Calu3 (cell line): ENCODE measurements at regions not wholly inside any gene's neighbourhood (a gene's known extent, or its start where the extent isn't known, plus 50 kb on each side); places are given as distances from the start of the nearest gene placed in this dataset.

Experiments
- BruUV-seq: library from RNA; stranded (reverse); fragments of 400-500 nt; replicated peaks from 2 replicates; lab custom pipeline; 2021; lab: Mats Ljungman, UMichigan
- CTCF ChIA-PET: fragments of 300-600 bp; sonication (Branson Sonifier 250); formaldehyde crosslinking; loops from one replicate; lab custom pipeline; 2022; ENCODE audit warnings: antibody characterized with exemption; lab: Charles Lee
- DNase-seq: peaks from one replicate; pipeline ENCODE4 v3.0.0; 2022
- H3K27ac Mint-ChIP-seq: one replicate; pipeline ENCODE4 v1.8.0; 2022; ENCODE audit warnings: mixed read lengths; ENCODE audit not compliant: unreplicated experiment
- H3K27me3 Mint-ChIP-seq: one replicate; pipeline ENCODE4 v1.8.0; 2022; ENCODE audit warnings: mixed read lengths; ENCODE audit not compliant: unreplicated experiment
- H3K36me3 Mint-ChIP-seq: one replicate; pipeline ENCODE4 v1.8.0; 2022; ENCODE audit warnings: mild to moderate bottlenecking, moderate library complexity, mixed read lengths; ENCODE audit not compliant: insufficient read depth, unreplicated experiment
- H3K4me1 Mint-ChIP-seq: one replicate; pipeline ENCODE4 v1.8.0; 2022; ENCODE audit warnings: mild to moderate bottlenecking, low read depth, mixed read lengths; ENCODE audit not compliant: unreplicated experiment
- H3K4me3 Mint-ChIP-seq: one replicate; pipeline ENCODE4 v1.8.0; 2022; ENCODE audit warnings: mild to moderate bottlenecking, low read depth, moderate library complexity, mixed read lengths; ENCODE audit not compliant: unreplicated experiment
- H3K9me3 Mint-ChIP-seq: one replicate; pipeline ENCODE4 v1.8.0; 2022; ENCODE audit warnings: low read depth, mixed read lengths; ENCODE audit not compliant: unreplicated experiment
- CTCF ChIP-seq: fragments of 200-600 bp; IDR thresholded peaks from one replicate; pipeline ENCODE4 v1.8.0; 2022; ENCODE audit warnings: antibody characterized with exemption; ENCODE audit not compliant: unreplicated experiment
- intact Hi-C: fragments of 100-400 bp; cut with micrococcal nuclease; formaldehyde crosslinking; loops from one replicate; pipeline ENCODE4 v1.10.0; 2022; ENCODE audit not compliant: unreplicated experiment

GRCh38 chr6:56833873-56834272 lies 121.0 kb upstream of the BEND6 start:
- H3K27me3 Mint-ChIP-seq: no peaks in the 10 kb centered on the region
- peaks cover 6% of the 10 kb centered on the region for H3K36me3 Mint-ChIP-seq
- BruUV-seq: no TSS peak
- H3K4me1 Mint-ChIP-seq: peaks cover 35% of the 10 kb centered on the region
- intact Hi-C loops: no loop called here
- CTCF ChIA-PET: no interaction called here
- no peaks in the 10 kb centered on the region for H3K9me3 Mint-ChIP-seq
- no peak for TF ChIP-seq CTCF
- no peak overlapping the region for H3K4me3 Mint-ChIP-seq
- H3K27ac Mint-ChIP-seq: no peak overlapping the region
- DNase-seq: no peak

- peaks cover 35% of the 10 kb centered on the region for H3K4me1 Mint-ChIP-seq
- H3K27ac Mint-ChIP-seq: no peak overlapping the region
- H3K27me3 Mint-ChIP-seq: no peaks in the 10 kb centered on the region
- no TSS peak for BruUV-seq
- no peaks in the 10 kb centered on the region for H3K9me3 Mint-ChIP-seq
- peaks cover 6% of the 10 kb centered on the region for H3K36me3 Mint-ChIP-seq
- TF ChIP-seq CTCF: no peak
- no peak for DNase-seq
- no peak overlapping the region for H3K4me3 Mint-ChIP-seq
- CTCF ChIA-PET: no interaction called here
- intact Hi-C loops: no loop called here
Measured at GRCh38 chr6:56833127-56833791, 121.6 kb upstream of the BEND6 start.

GRCh38 chr6:56832225-56832624 lies 122.7 kb upstream of the BEND6 start:
- Mint-ChIP-seq H3K9me3 (no peaks in the 10 kb centered on the region), H3K36me3 (peaks cover 2% of the 10 kb centered on the region), H3K27me3 (no peaks in the 10 kb centered on the region), H3K27ac (no peak overlapping the region), H3K4me1 (peaks cover 25% of the 10 kb centered on the region), H3K4me3 (no peak overlapping the region)
- BruUV-seq: no TSS peak
- DNase-seq: no peak
- intact Hi-C loops: no loop called here
- no peak for TF ChIP-seq CTCF
- CTCF ChIA-PET: interaction anchor here (0.6 kb wide), 1 partner anchor 60 kb away, joined by 9 read pairs; no protein-coding TSS in a partner anchor

GRCh38 chr6:56831334-56831733 lies 123.6 kb upstream of the BEND6 start:
- H3K9me3 Mint-ChIP-seq: no peaks in the 10 kb centered on the region
- no peaks in the 10 kb centered on the region for H3K36me3 Mint-ChIP-seq
- intact Hi-C loops: no loop called here
- H3K27ac Mint-ChIP-seq: no peak overlapping the region
- no peak for TF ChIP-seq CTCF
- no peak overlapping the region for H3K4me3 Mint-ChIP-seq
- CTCF ChIA-PET: no interaction called here
- peaks cover 21% of the 10 kb centered on the region for H3K4me1 Mint-ChIP-seq
- no peaks in the 10 kb centered on the region for H3K27me3 Mint-ChIP-seq
- BruUV-seq: no TSS peak
- no peak for DNase-seq
